SU-DHL-6 (cell line): ENCODE measurements at regions not wholly inside any gene's neighbourhood (a gene's known extent, or its start where the extent isn't known, plus 50 kb on each side); places are given as distances from the start of the nearest gene placed in this dataset.
A peak's percentile ranks its signal among the peaks of the same experiment; 100 is the strongest.

Experiments used
- EZH2phosphoT487 ChIP-seq: fragments of 200-600 bp; sonication (generic), shearing (Covaris generic); conservative IDR thresholded peaks from 2 replicates; pipeline ENCODE4 v1.6.1; 2018; ENCODE audit warnings: mild to moderate bottlenecking, antibody characterized with exemption, low read length, moderate library complexity, mixed read lengths
- TF ChIP-seq, protein P1 (sequence below): fragments of 200-600 bp; sonication (generic); IDR thresholded peaks from one replicate; pipeline ENCODE4 v1.5.1; 2017; ENCODE audit warnings: antibody characterized with exemption, mild to moderate bottlenecking, low read length, moderate library complexity; ENCODE audit not compliant: insufficient read depth, poor library complexity, severe bottlenecking

DNA sequence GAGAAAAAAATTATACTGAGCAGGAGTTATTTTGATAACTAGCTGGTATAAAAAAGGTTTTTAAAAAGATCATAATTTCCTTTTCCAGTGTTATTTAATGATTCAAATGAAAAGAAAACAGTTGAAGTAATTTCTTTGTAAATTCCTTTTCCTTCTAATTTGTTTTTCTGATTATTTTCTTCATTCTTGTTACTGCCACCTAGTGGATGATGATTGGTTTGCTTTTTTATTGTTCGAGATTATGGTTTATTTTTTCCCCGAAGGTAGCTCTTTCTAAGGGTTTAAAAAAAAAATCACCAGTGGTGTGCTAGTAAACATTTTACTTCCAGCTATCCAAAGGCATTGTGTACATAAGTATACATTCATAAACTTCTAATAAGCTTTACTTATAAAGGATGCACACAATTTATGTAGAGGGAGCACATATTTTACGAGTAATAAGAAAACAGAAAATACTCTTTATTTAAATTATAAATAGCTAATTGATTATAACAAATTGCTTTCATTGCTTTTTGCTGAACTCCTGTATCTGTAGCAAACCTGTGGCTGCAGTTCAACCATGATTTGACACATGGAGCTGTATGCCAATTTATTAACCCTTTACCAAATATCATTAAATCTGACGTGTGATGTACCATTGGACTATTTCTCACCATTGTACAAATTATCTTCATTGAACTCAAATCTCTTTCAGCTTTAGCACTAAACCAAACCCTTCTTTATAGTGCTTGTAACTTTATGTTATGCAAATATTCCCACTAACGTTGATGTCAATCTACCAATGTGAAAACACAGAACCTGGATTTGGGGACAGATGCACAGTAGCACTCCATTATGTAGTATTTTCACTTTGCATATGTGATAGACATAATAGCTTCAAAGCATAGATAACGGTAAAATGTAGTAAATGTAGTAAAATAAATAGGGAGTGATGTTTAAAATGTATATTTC, 97.8 kb upstream of the ANK2 start:
- TF ChIP-seq, protein P1, sequence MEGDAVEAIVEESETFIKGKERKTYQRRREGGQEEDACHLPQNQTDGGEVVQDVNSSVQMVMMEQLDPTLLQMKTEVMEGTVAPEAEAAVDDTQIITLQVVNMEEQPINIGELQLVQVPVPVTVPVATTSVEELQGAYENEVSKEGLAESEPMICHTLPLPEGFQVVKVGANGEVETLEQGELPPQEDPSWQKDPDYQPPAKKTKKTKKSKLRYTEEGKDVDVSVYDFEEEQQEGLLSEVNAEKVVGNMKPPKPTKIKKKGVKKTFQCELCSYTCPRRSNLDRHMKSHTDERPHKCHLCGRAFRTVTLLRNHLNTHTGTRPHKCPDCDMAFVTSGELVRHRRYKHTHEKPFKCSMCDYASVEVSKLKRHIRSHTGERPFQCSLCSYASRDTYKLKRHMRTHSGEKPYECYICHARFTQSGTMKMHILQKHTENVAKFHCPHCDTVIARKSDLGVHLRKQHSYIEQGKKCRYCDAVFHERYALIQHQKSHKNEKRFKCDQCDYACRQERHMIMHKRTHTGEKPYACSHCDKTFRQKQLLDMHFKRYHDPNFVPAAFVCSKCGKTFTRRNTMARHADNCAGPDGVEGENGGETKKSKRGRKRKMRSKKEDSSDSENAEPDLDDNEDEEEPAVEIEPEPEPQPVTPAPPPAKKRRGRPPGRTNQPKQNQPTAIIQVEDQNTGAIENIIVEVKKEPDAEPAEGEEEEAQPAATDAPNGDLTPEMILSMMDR: peak; percentile 28
- TF ChIP-seq EZH2phosphoT487: no peak
